ENCODE measurements at regions not wholly inside any gene's neighbourhood (a gene's known extent, or its start where the extent isn't known, plus 50 kb on each side); places are given as distances from the start of the nearest gene placed in this dataset.
A peak's percentile ranks its signal among the peaks of the same experiment; 100 is the strongest.

GRCh38 chr3:77859156-77859555, 819.3 kb downstream of the ROBO2 start:
- no peak for DNase-seq (ENCODE audit: low read depth in 2 of 2)

- no peak for DNase-seq (ENCODE audit: low read depth in 2 of 2)
Observed at GRCh38 chr3:77868725-77869124, 828.8 kb downstream of the ROBO2 start.

GRCh38 chr3:77869423-77869822, 829.5 kb downstream of the ROBO2 start:
- DNase-seq (ENCODE audit: low read depth in 2 of 2): no peak

GRCh38 chr3:77871436-77871835, 831.5 kb downstream of the ROBO2 start:
- DNase-seq (ENCODE audit: low read depth in 2 of 2): no peak

- no peak for DNase-seq (ENCODE audit: low read depth in 2 of 2)
Observed at GRCh38 chr3:77873598-77873997, 833.7 kb downstream of the ROBO2 start.

GRCh38 chr3:77885381-77885780, 845.5 kb downstream of the ROBO2 start:
- DNase-seq (ENCODE audit: low read depth in 2 of 2): peak in 1 of 2 donors; percentile 3

GRCh38 chr3:77887611-77888010, 847.7 kb downstream of the ROBO2 start:
- DNase-seq (ENCODE audit: low read depth in 2 of 2): no peak

- DNase-seq (ENCODE audit: low read depth in 2 of 2): no peak
Observed at GRCh38 chr3:77889616-77890015, 849.7 kb downstream of the ROBO2 start.

- DNase-seq (ENCODE audit: low read depth in 2 of 2): no peak
Observed at GRCh38 chr3:77898621-77899020, 858.7 kb downstream of the ROBO2 start.

- no peak for DNase-seq (ENCODE audit: low read depth in 2 of 2)
Observed at GRCh38 chr3:77902675-77903074, 862.8 kb downstream of the ROBO2 start.

- peak in 1 of 2 donors; percentile 89 for DNase-seq (ENCODE audit: low read depth in 2 of 2)
Observed at GRCh38 chr3:77906102-77906709, 866.3 kb downstream of the ROBO2 start.

- DNase-seq (ENCODE audit: low read depth in 2 of 2): no peak
Observed at GRCh38 chr3:77913524-77914174, 873.8 kb downstream of the ROBO2 start.

GRCh38 chr3:77915336-77915735, 875.4 kb downstream of the ROBO2 start:
- DNase-seq (ENCODE audit: low read depth in 2 of 2): no peak

GRCh38 chr3:77917225-77917624, 877.3 kb downstream of the ROBO2 start:
- no peak for DNase-seq (ENCODE audit: low read depth in 2 of 2)

- DNase-seq (ENCODE audit: low read depth in 2 of 2): no peak
Observed at GRCh38 chr3:77919244-77919643, 879.3 kb downstream of the ROBO2 start.

- DNase-seq (ENCODE audit: low read depth in 2 of 2): no peak
Observed at GRCh38 chr3:77931255-77932009, 891.5 kb downstream of the ROBO2 start.

GRCh38 chr3:77932926-77933325, 893.0 kb downstream of the ROBO2 start:
- DNase-seq (ENCODE audit: low read depth in 2 of 2): no peak

- DNase-seq (ENCODE audit: low read depth in 2 of 2): no peak
Observed at GRCh38 chr3:77933926-77934325, 894.0 kb downstream of the ROBO2 start.

- no peak for DNase-seq (ENCODE audit: low read depth in 2 of 2)
Observed at GRCh38 chr3:77935418-77935817, 895.5 kb downstream of the ROBO2 start.

- no peak for DNase-seq (ENCODE audit: low read depth in 2 of 2)
Observed at GRCh38 chr3:77939726-77940125, 899.8 kb downstream of the ROBO2 start.

GRCh38 chr3:77943598-77943997, 903.7 kb downstream of the ROBO2 start:
- no peak for DNase-seq (ENCODE audit: low read depth in 2 of 2)

- DNase-seq (ENCODE audit: low read depth in 2 of 2): no peak
Observed at GRCh38 chr3:77945320-77945719, 905.4 kb downstream of the ROBO2 start.

GRCh38 chr3:77947671-77948070, 907.8 kb downstream of the ROBO2 start:
- DNase-seq (ENCODE audit: low read depth in 2 of 2): no peak

Data from dermis microvascular lymphatic vessel endothelial cell (primary cell).